ENCODE measurements at regions not wholly inside any gene's neighbourhood (a gene's known extent, or its start where the extent isn't known, plus 50 kb on each side); places are given as distances from the start of the nearest gene placed in this dataset.

DNA sequence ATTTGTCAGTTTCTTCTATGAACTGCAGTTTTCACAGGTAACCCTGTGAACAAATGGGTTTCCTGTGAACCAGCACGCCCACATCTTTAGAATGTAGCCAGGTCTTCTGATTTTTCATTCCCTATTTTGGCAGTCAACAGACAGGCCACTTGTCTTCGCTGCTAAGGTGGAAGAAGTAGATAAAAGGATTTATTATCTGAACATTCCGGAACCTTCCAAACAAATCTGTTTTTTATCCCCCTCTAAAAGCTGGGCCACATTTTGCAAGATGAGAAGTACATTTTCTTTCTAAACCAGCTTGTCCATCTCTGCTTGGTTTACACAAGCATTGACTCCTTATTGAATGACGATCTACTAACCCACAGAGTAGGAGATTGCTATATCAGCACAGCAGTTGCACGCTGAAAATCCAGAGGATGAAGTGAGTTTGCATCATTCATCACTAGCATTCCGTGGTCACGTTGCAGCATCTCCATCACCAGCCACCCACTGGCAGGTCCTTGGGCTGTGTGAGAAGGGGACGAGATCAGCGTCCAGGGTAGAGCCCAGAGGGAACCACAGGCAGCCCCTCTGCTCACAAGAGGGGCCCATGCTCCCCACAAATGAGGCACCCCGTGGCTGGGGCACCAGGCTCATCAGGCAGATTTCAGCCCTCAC lies 83.5 kb downstream of the TOMM20 start:
- no TSS peak for BruUV-seq (replicated peaks)
- DNase-seq (ENCODE audit: low spot score), result no peak
- no peaks in the 10 kb centered on the region for H3K9me2 ChIP-seq (ENCODE audit: insufficient read depth, low read length)
- H3K9me3 ChIP-seq (ENCODE audit: low read length), result no peaks in the 10 kb centered on the region
- intact Hi-C loops (cut with micrococcal nuclease; ENCODE audit: unreplicated experiment), result no loop called here
- no peaks in the 10 kb centered on the region for H4K20me1 ChIP-seq (ENCODE audit: insufficient read depth, low read length)
- H3K4me3 ChIP-seq (ENCODE audit: low read depth, low read length, poor library complexity, severe bottlenecking), result no peak overlapping the region
- ChIA-PET CTCF (ENCODE audit: unreplicated experiment) (no interaction called here), POLR2A (interaction anchor here (0.8 to 1.2 kb wide), 2 partner anchors 9 to 12 kb away, joined by 3 to 4 read pairs; no protein-coding TSS in a partner anchor)
- no peak overlapping the region for H3K4me2 ChIP-seq (ENCODE audit: low read length)
- no peak overlapping the region for H3K27ac ChIP-seq (ENCODE audit: low read depth, low read length, poor library complexity, severe bottlenecking)
- no peak overlapping the region for H2AFZ ChIP-seq (ENCODE audit: low read length)
- H3K36me3 ChIP-seq (ENCODE audit: insufficient read depth, low read length), result no peaks in the 10 kb centered on the region
- peaks cover 14% of the 10 kb centered on the region for H3K4me1 ChIP-seq (ENCODE audit: insufficient read depth, low read length, poor library complexity, severe bottlenecking)
- no peaks in the 10 kb centered on the region for H3K79me2 ChIP-seq (ENCODE audit: insufficient read depth, low read depth, low read length)
- TF ChIP-seq, protein P1, sequence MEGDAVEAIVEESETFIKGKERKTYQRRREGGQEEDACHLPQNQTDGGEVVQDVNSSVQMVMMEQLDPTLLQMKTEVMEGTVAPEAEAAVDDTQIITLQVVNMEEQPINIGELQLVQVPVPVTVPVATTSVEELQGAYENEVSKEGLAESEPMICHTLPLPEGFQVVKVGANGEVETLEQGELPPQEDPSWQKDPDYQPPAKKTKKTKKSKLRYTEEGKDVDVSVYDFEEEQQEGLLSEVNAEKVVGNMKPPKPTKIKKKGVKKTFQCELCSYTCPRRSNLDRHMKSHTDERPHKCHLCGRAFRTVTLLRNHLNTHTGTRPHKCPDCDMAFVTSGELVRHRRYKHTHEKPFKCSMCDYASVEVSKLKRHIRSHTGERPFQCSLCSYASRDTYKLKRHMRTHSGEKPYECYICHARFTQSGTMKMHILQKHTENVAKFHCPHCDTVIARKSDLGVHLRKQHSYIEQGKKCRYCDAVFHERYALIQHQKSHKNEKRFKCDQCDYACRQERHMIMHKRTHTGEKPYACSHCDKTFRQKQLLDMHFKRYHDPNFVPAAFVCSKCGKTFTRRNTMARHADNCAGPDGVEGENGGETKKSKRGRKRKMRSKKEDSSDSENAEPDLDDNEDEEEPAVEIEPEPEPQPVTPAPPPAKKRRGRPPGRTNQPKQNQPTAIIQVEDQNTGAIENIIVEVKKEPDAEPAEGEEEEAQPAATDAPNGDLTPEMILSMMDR (conservative IDR thresholded peaks at IDR 0.05; ENCODE audit: low read length), result no peak
- TF ChIP-seq EZH2phosphoT487 (IDR thresholded peaks at IDR 0.05; ENCODE audit: borderline replicate concordance, low read depth, low read length), result no peak

DNA sequence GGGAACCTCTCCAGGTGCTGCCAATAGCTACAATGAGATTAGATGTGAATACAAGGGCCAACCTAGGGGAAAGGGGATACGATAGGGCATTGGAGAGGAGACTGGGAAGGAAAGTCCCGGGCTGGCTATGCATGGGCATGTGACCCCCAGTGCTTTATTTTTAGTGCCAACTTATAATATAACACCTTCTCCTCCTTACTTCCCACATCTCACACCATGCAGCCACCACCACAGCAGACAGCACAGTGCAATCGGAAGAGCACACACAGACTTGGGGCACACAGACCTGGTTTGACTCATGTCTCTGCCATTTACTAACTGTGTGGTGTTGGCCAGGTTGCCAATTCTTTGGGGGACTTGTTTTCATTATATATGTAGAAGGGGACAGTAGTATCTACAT lies 85.4 kb downstream of the TOMM20 start:
- no peak for TF ChIP-seq EZH2phosphoT487 (IDR thresholded peaks at IDR 0.05; ENCODE audit: borderline replicate concordance, low read depth, low read length)
- TF ChIP-seq, protein P1 (conservative IDR thresholded peaks at IDR 0.05; ENCODE audit: low read length), result no peak
- no TSS peak for BruUV-seq (replicated peaks)
- intact Hi-C loops (cut with micrococcal nuclease; ENCODE audit: unreplicated experiment), result no loop called here
- no peaks in the 10 kb centered on the region for H3K36me3 ChIP-seq (ENCODE audit: insufficient read depth, low read length)
- H4K20me1 ChIP-seq (ENCODE audit: insufficient read depth, low read length), result no peaks in the 10 kb centered on the region
- H3K27ac ChIP-seq (ENCODE audit: low read depth, low read length, poor library complexity, severe bottlenecking), result no peak overlapping the region
- no peak overlapping the region for H3K4me3 ChIP-seq (ENCODE audit: low read depth, low read length, poor library complexity, severe bottlenecking)
- CTCF ChIA-PET (ENCODE audit: unreplicated experiment), result no interaction called here
- peaks cover 9% of the 10 kb centered on the region; the same call in 1 of the 2 replicates for H3K9me3 ChIP-seq (ENCODE audit: low read length)
- H3K4me1 ChIP-seq (ENCODE audit: insufficient read depth, low read length, poor library complexity, severe bottlenecking), result peaks cover 12% of the 10 kb centered on the region
- DNase-seq (ENCODE audit: low spot score), result no peak
- POLR2A ChIA-PET, result interaction anchor here (0.6 kb wide), 1 partner anchor 205 kb away, joined by 3 read pairs; no protein-coding TSS in a partner anchor
- H3K79me2 ChIP-seq (ENCODE audit: insufficient read depth, low read depth, low read length), result no peaks in the 10 kb centered on the region
- H3K4me2 ChIP-seq (ENCODE audit: low read length), result no peak overlapping the region
- no peak overlapping the region for H2AFZ ChIP-seq (ENCODE audit: low read length)
- H3K9me2 ChIP-seq (ENCODE audit: insufficient read depth, low read length), result no peaks in the 10 kb centered on the region

DNA sequence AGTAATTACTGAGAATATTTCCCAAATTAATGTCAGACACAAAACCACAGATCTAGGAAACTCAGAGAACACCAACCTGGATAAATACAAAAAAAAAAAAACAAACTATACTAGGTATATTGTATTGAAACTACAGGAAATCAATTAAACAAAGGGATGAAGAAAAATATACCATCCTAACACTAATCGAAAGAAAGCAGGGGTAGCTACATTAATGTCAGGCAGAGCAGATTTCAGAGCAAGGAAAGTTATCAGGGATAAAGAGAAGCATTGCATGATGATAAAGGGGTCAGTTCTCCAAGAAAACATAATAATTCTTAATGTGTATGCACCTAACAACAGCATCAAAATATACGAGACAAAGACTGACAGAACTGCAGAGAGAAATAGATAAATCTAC lies 89.9 kb downstream of the TOMM20 start:
- 0 out of 2 replicates have a peak overlapping the region, but pooled peaks have one; percentile 6 for H2AFZ ChIP-seq (ENCODE audit: low read length)
- POLR2A ChIA-PET, result interaction anchor here (0.7 to 1.3 kb wide), 2 partner anchors 9 to 20 kb away, joined by 3 to 9 read pairs; no protein-coding TSS in a partner anchor
- no TSS peak for BruUV-seq (replicated peaks)

More for the DNA sequence above, 89.9 kb downstream of the TOMM20 start:
- Histone ChIP-seq H3K4me3 (ENCODE audit: low read depth, low read length, poor library complexity, severe bottlenecking) (no peak overlapping the region), H4K20me1 (ENCODE audit: insufficient read depth, low read length) (no peaks in the 10 kb centered on the region), H3K9me3 (ENCODE audit: low read length) (peaks cover 9% of the 10 kb centered on the region; the same call in 1 of the 2 replicates), H3K27ac (ENCODE audit: low read depth, low read length, poor library complexity, severe bottlenecking) (no peak overlapping the region), H3K9me2 (ENCODE audit: insufficient read depth, low read length) (no peaks in the 10 kb centered on the region), H3K4me2 (ENCODE audit: low read length) (no peak overlapping the region), H3K4me1 (ENCODE audit: insufficient read depth, low read length, poor library complexity, severe bottlenecking) (peaks cover 10% of the 10 kb centered on the region), H3K36me3 (ENCODE audit: insufficient read depth, low read length) (no peaks in the 10 kb centered on the region), H3K79me2 (ENCODE audit: insufficient read depth, low read depth, low read length) (no peaks in the 10 kb centered on the region)
- no peak for DNase-seq (ENCODE audit: low spot score)
- CTCF ChIA-PET (ENCODE audit: unreplicated experiment), result interaction anchor here (0.5 kb wide), 1 partner anchor 20 kb away, joined by 16 read pairs; no protein-coding TSS in a partner anchor
- TF ChIP-seq, protein P1 (conservative IDR thresholded peaks at IDR 0.05; ENCODE audit: low read length), result no peak
- TF ChIP-seq EZH2phosphoT487 (IDR thresholded peaks at IDR 0.05; ENCODE audit: borderline replicate concordance, low read depth, low read length), result no peak
- intact Hi-C loops (cut with micrococcal nuclease; ENCODE audit: unreplicated experiment), result no loop called here

Measured in OCI-LY7 (cell line).